ENCODE measurements at regions not wholly inside any gene's neighbourhood (a gene's known extent, or its start where the extent isn't known, plus 50 kb on each side); places are given as distances from the start of the nearest gene placed in this dataset.

DNA sequence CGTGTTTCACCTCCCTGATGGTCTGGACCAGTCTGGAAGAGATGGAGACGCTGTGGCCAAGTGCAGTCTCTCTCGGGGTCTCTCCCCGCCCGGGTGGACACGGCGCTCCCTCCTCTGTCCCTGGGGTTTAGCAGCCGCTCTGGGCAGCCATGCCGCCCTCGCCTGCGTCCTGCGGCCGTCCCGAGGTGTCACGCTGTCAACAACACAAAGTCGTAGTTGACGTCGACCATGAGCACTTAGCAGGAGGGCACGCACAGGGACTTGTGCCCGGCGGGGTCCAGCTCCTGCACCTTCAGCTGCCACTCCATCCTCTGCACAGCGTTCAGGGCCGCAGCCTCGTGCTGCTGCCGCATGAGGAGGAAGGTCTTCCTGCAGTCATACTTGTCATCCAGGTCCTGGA is 368.9 kb downstream of the CDH9 start:
- DNase-seq, result no peak

DNA sequence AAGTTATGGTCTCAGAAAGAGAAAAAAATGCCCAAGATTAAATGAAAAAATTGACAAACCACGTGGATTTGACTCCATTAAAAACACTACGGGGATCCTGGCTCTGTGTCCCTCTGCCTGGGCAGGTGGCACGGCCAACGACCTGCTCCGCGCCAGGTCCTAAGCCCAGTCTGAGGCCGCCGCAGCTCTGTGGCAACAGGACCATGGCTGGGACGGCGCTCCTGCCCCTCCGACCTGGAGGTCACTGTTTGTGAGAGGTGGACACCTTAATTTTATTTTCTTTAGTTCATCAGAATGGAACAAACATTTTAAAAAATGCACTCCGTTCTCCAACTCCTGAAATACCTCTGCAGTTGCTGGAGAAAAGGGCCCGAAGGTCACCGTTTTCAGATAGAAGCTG is 369.4 kb downstream of the CDH9 start:
- no peak for DNase-seq

DNA sequence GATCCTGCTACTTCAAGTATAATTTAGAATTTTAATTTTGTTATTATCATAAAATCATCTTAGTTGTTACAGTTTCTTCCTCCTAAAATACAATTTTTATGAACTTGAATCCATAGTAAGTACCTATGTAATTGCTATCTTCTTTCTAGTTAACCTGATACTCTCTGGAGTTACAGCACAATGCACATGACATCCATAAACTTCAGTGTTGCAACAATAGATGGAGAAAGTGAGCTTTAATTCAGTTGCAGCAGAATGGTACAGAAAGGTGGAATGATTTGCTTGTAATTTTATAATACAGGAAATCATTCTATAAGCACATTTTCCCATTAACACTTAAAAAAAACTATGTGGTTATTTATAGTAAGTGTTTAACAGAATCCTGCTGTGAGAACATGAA is 372.0 kb downstream of the CDH9 start:
- DNase-seq, result no peak

GRCh38 chr5:26663500-26663899 is 374.9 kb downstream of the CDH9 start:
- DNase-seq, result no peak

- no peak for DNase-seq
These were observed 375.5 kb downstream of the CDH9 start for GRCh38 chr5:26662806-26663360.

GRCh38 chr5:26660116-26660515 is 378.3 kb downstream of the CDH9 start:
- DNase-seq, result no peak

- DNase-seq, result no peak
These were observed 389.4 kb downstream of the CDH9 start for GRCh38 chr5:26649000-26649399.

DNA sequence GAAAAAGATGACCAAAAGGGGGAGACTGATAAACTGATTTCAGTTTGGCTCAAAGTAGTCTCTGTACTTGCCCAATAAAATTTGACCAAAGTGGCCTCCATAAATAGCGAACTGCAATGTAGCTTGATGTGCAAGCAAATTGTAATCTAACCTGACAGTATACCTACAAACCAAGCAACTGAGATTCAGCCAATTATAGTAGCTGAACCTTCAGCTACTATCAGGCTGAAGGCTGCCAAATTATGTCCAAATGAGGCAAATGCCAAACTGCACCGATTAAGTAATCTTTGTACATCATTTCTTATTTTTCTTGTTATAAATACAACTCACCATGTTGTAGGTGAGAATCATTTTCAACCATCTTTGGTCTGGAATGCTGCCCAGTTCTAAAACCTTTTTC is 390.6 kb downstream of the CDH9 start:
- DNase-seq, result no peak

- no peak for DNase-seq
These were observed 392.7 kb downstream of the CDH9 start for GRCh38 chr5:26645659-26646058.

DNA sequence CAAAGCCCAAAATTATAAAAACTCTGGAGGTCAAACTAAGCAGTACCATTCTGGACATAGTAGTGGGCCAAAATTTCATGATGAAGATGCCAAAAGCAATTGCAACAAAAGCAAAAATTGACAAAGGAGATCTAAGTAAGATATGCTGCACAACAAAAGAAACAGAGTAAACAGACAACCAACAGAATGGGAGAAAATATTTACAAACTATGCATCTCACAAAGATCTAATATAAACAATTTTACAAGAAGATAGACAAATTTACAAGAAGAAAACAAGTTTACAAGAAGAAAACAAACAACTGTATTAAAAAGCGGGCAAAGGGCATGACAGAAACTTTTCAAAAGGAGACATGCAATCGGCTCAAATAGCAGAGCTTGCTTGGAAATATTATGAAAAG is 396.9 kb downstream of the CDH9 start:
- no peak for DNase-seq

GRCh38 chr5:26625099-26625498 is 413.3 kb downstream of the CDH9 start:
- DNase-seq, result no peak

DNA sequence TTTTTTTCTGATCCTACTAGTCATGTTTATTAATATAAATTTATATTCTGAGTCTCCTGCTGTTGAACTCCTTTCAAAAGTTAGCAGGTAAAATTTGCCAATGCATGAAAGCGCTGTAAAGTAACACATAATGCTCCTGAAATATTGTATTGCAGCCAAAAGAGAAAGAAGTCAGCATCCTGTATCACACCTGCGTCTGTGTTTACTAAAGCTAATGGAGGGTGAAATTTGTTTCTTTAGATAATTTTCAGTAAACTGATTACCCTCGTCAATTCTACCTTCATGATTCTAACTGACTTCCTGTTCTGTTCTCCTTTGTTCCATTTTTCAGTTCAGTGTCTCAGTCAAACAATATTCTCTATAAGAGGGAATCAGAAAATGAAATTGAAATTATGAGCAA is 415.4 kb downstream of the CDH9 start:
- DNase-seq, result no peak

- no peak for DNase-seq
These were observed 427.8 kb downstream of the CDH9 start for GRCh38 chr5:26610577-26610976.

DNA sequence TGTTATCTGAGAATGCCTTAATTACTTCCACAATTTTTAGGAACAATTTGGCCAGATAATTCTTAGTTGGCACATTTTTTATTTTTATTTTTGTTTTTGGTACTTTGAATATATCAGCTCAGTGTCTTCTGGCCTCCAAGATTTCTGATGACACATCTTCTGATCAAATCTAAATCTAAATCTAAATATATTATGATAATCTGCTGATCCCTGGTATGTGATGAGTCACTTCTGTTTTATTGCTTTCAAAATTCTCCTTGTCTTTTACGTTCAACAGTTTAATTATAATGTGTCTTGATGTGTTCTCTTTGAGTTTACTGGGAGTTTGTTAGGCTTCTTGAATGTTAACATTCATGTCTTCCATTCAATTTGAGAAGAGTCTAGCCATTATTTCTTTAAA is 436.8 kb downstream of the CDH9 start:
- DNase-seq, result no peak

DNA sequence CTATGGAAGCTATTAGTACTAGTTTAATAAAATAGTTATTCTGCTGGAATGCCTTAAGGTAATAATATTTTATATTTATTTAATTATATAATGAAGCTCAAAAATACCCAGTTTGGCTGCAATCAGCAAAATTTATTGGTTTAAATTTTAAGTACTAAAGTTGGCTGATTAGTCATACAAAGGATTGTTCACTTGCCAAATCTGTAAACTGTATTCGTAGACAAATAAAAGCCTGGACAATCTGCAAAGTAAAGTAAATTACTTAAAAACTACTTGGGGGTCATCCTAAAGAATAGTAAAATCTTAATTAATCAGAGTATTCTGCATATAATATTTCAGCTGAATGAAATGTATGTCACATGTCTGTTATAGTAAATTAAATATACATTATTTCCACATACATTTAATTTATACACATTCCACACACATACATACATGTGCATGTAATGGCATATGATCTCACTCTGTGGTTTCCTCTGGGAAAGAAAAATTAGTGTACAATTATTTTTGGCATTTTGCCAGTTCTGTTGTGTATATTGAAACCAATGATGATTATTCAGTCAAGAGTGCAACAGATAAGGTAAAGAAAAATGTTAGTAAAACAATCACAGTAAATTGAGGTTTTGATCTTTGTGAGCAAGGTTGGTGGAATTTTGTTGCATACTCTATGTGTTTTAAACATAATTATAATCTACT is 455.9 kb downstream of the CDH9 start:
- DNase-seq, result no peak

DNA sequence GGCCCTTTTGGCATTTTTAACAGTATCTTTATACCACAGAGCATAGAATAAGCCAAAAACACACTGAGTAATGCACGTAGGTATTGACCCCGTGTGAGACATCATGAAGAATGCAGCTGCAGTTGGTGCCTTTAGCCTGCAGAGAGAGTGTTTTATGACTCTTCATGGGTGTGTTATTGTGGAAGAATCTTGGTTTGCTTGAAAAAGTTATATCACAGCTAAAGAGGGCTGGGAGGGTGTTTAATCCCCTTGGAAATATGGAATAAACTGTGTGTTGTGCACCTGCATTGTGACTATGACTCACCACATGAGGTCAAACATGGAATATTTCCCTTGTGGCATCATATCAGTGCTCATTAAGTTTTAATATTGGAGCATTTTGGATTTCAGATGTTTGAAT is 458.7 kb downstream of the CDH9 start:
- DNase-seq, result no peak

GRCh38 chr5:26578002-26578401 is 460.4 kb downstream of the CDH9 start:
- no peak for DNase-seq

- DNase-seq, result no peak
These were observed 465.9 kb downstream of the CDH9 start for GRCh38 chr5:26572480-26572879.

DNA sequence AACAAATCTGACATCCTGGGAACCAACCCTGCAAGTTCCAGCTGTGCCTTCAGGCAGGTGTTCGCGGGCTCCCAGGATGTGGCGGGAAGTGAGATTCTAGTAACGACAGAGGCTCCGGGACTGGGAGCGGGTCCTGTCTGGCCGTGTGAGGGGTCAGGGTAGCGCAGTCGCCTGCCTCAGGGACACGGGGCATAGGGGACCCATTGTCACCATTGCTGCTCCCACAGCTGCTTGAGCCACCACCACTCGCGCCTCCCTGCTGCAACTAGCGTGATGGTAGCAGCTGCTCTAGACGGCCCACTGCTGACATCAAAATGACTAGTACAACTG is 468.5 kb downstream of the CDH9 start:
- DNase-seq, result no peak

DNA sequence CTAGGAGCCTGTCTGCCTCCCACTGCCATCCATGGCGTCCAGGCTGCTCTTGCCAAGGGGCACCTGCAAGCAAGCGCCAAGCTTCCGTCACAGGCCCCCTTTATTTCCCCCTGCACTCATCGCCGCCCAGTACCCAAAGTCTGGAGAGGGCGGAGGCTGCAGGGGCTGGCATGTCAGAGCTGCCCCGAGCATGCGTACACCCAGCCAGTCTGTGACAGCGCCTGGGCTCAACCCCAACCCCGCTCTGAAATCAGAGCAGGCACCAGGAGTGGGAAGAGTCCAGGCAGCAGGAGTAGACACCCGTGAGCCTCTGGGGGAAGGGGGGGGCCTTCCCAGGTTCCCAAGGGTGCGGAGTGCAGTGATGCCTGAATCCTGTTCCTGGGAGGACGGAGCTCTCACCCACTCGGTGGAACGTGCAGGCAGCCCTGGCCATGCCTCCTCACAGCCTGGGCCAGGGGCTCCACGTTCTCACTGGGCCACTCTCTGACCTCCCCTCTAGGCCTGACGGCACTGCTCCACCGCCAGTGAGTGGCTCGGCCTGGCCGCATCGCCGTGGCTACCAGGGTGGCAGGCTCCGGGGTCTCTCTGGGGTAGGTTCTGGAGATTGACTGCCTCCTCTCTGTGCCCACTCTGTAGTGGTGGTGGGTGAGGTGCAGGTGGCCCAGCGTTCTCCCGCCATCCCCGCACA is 469.0 kb downstream of the CDH9 start:
- no peak for DNase-seq

DNA sequence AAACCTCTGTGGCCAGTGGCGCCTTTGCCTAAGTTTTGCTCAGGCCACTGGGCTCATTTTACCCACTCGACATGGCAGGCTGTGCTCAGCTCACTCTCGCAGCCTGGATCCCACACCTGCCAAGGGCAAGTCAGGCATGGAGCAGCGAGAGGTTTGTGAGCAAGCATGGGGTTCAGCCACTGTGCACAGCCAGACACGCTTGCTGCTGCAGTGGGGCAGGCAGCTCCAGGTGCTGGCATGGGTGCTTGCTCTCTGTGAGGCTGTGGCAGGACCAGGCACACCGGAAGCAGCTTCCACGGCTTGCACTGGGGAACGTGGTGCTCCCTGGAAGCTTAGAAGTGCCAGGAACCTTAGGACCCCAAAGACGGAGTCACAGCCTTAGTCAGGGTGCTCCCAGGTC is 470.1 kb downstream of the CDH9 start:
- DNase-seq, result no peak

- peak; percentile 29 for DNase-seq
These were observed 474.4 kb downstream of the CDH9 start for GRCh38 chr5:26563979-26564378.

DNA sequence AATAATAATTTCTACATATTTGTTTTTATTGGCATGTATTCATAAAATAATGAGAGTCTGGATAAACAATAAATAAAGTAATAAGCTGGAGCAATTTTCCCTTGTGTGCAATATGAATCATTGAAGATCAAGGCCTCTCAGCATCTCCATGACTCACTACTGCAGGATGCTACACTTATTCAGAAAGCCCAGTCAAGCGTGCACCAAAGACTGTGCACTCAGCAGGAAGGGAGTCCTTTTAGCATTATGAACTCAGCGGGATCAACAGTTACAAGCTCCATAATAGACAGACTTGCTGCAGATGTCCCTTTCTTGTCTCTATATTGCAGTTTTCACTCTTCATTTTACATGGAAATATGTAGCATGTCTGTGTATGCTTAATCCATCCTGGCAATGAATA is 485.3 kb downstream of the CDH9 start:
- no peak for DNase-seq

DNA sequence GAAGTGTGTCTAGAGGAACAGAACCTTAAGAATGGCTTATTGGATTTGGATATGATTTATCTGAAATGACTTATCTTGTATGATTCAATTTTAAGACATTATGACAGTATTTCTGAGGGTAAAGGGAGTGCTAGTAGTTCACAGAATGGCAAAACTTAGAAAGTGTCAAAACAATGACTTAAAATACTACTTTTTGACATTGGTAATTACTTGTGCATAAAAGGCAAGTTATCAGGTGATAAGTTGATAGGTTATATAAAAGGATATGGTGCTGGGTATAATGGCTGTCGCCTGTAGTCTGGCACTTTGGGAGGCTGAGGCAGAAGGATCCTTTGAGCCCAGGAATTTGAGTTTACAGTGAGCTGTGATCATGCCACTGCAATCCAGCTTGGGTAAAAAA is 494.4 kb downstream of the CDH9 start:
- no peak for DNase-seq

DNA sequence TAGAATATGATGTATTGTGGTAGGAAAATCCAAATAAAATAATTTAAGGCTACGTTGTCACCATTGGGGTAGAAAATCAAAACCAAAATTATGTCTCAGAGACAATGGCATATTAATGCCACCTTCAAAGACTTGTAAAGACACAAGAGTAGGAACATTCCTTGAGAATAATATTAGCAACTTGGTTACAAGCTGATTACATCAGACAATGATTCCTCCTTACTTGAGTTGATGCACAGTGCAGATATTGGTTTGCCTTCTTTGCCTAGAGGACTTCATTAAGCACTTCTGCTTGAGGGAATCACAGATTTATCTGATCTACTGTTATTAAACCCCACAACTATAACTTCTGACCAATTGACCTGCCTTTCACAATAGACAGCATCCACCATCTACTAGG is 500.2 kb downstream of the CDH9 start:
- no peak for DNase-seq
